ENCODE measurements at regions not wholly inside any gene's neighbourhood (a gene's known extent, or its start where the extent isn't known, plus 50 kb on each side); places are given as distances from the start of the nearest gene placed in this dataset.
"Not testable (repeated sequence)": the region's sequence is repeated elsewhere in the genome, so short reads cannot be mapped to it uniquely, and the experiment has no call there.

DNA sequence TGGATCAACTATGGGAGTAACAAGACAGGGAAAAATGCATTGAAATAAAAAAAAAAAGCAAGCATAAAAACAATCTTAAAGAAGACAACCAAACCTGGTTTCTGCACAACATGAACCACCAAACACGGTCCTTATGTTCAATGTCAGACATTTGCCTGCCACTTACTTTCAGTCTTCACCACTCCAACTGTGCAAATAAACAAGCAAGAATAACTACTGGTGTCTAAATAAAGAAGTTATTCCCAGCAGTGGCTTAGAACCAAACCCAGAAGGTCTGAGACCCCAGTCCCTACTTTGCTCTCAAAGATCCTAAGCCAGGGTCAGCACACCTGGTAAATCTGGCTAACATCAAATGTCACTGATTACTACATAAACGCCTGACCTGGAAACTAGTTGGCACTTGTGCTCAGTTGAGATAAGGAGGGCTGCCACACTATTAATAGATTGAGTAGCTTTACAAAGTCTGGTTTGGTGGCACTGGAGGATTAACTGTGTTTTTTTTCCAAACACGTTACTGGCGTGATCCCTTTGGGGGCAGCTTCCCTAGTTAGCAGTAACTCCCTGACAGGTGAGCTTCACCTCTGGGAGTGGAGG lies 62.7 kb upstream of the ABLIM1 start:
- no peak for ATAC-seq (ENCODE audit: low read depth)
- POLR2A ChIA-PET: no interaction called here
- Mint-ChIP-seq H3K9me3 (no peaks in the 10 kb centered on the region), H3K27me3 (peaks cover 2% of the 10 kb centered on the region), H3K36me3 (no peaks in the 10 kb centered on the region), H3K4me3 (no peak overlapping the region), H3K27ac (no peak overlapping the region), H3K4me1 (no peaks in the 10 kb centered on the region)
- no peak for DNase-seq

DNA sequence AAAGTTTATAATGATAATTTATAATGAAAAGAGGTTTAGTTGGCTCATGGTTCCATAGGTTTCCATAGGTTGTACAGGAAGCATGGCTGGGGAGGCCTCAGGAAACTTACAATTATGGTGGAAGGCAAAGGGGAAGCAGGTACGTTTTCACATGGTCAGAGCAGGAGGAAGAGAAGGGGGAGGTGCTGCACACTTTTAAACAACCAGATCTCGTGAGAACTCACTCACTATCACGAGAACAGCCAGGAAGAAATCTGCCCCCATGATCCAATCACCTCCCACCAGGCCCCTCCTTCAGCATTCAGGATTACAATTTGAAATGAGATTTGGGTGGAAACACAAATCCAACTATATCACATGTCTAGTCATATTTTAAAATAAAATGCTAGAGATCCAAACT lies 64.1 kb upstream of the ABLIM1 start:
- POLR2A ChIA-PET; H3K36me3 Mint-ChIP-seq; H3K4me3 Mint-ChIP-seq; DNase-seq; H3K4me1 Mint-ChIP-seq; H3K27ac Mint-ChIP-seq; H3K27me3 Mint-ChIP-seq; ATAC-seq (ENCODE audit: low read depth); H3K9me3 Mint-ChIP-seq: not testable (repeated sequence)

DNA sequence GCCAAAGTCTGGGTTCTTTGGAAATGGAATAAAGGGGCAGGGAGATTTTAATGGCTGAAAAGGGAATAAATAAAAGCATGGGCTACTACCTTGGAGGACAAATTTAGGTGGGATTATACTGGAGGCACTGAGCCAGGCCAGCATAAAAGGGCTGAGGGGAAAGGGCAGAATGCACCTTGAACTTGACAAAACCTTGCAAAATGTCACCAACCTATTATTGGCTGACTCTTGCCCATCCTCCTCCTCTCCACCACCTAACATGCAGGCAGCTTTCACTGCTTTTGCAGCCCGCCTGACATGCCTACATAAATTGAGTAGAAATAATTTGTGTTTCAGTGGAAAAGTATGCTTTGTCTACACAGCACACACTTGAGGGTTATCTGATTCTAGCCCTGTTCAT lies 65.3 kb upstream of the ABLIM1 start:
- POLR2A ChIA-PET: interaction anchor here (0.6 kb wide), 1 partner anchor 253 kb away, joined by 3 read pairs; no protein-coding TSS in a partner anchor
- H3K4me3 Mint-ChIP-seq: no peak overlapping the region

DNA sequence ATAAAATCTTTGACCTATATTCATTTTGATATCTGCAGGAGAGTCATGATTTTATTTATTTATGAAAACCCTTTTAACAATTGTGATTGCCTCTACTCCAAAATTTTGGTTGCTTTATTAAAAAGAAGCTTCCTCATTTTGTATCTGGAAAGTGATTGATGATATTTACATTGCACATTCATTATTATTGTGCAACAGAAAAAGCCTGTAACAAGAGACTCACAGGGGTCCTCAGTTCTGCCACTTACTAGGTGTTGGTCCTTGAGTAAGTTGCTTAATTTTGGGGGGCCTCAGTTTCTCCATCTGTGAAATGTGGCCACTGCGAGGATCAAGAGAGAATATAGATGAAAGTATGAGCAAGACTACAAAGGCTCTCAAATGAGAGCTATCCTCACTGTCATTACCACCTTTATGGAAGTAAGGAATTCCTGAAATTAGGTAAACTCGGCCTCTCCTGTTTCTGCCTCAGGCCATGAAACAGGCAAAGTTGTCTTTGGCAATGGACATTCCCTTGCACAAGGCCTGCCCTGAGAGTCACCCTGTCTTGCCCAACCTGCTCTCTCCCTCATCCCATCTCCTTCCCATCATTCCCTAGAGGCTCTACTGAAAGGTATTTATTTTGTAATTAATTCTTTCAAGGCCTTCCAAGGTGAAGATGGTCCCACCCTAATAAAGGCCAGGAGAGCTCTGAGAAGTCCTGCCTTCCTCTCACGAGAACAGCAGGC lies 66.1 kb upstream of the ABLIM1 start:
- POLR2A ChIA-PET: no interaction called here
- Mint-ChIP-seq H3K9me3 (no peaks in the 10 kb centered on the region), H3K4me3 (no peak overlapping the region), H3K27me3 (peaks cover 2% of the 10 kb centered on the region), H3K36me3 (no peaks in the 10 kb centered on the region), H3K27ac (no peak overlapping the region), H3K4me1 (no peaks in the 10 kb centered on the region)
- no peak for ATAC-seq (ENCODE audit: low read depth)
- DNase-seq: no peak

More for the DNA sequence above, 65.3 kb upstream of the ABLIM1 start:
- Mint-ChIP-seq H3K9me3 (no peaks in the 10 kb centered on the region), H3K27me3 (no peaks in the 10 kb centered on the region), H3K27ac (no peak overlapping the region), H3K4me1 (no peaks in the 10 kb centered on the region), H3K36me3 (no peaks in the 10 kb centered on the region)
- ATAC-seq (ENCODE audit: low read depth): no peak
- no peak for DNase-seq

DNA sequence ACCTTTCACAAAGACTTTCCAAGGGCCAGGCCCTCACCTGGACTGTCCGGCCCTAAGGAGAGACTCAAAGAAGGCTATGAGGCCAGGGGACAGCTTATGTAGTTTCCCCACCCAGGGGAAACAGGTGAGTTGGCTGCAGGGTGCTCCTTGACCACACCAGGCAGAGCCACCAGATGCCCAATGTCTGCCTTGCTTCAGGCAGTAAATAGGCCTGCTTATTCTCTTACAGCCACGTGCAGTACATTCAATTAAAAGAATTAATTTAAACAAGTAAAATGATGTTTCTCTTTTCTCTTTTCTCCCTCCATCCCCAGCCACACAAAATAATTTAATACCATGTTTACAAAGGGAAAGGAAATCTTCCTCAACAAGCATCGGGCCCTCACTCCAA lies 66.6 kb upstream of the ABLIM1 start:
- Mint-ChIP-seq H3K27ac (no peak overlapping the region), H3K36me3 (no peaks in the 10 kb centered on the region), H3K27me3 (peaks cover 2% of the 10 kb centered on the region), H3K9me3 (no peaks in the 10 kb centered on the region), H3K4me3 (no peak overlapping the region), H3K4me1 (no peaks in the 10 kb centered on the region)
- POLR2A ChIA-PET: no interaction called here
- no peak for ATAC-seq (ENCODE audit: low read depth)
- DNase-seq: no peak

DNA sequence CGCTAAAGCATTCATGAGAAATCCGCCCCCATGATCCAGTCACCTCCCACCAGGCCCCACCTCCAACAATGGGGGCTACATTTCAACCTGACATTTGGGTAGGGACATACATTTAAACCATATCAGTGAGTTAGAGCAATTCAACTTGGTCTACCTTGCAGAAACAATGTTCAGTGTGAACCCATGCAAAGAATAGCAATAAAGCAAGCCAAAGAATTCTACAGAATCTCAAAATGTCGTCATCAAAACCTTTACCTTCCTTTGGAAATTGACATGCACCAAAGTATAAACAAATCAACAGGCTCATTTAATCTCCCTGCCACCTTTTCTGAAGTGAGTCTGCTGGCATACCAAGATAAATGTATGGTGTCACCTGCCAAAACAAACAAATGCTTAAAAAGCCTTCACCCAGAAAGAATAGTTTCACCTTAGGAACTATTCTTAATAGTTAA lies 68.8 kb upstream of the ABLIM1 start:
- Mint-ChIP-seq H3K27ac (no peak overlapping the region), H3K9me3 (no peaks in the 10 kb centered on the region), H3K4me3 (no peak overlapping the region), H3K36me3 (no peaks in the 10 kb centered on the region), H3K27me3 (peaks cover 2% of the 10 kb centered on the region), H3K4me1 (no peaks in the 10 kb centered on the region)
- POLR2A ChIA-PET: no interaction called here
- ATAC-seq (ENCODE audit: low read depth) (no peak), DNase-seq (no peak)

DNA sequence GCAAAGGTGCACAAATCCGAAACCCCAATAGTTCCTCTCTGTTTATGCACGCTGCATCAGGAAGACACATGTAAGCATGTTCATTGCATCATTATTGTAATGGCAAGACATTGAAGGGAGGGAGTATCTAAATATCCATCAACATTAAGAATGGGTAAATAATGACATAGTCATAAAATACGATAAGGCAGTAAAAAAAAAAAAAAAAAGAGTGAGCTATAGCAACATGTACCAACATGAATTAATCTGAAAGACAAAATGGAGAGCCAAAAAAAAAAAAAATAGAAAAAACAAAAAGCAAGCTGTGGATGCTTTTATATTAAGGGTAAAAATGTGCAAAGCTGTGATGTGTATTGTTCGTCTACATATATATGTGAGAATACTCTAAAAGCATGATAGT lies 70.2 kb upstream of the ABLIM1 start:
- Mint-ChIP-seq H3K27ac (no peak overlapping the region), H3K36me3 (no peaks in the 10 kb centered on the region), H3K27me3 (peaks cover 6% of the 10 kb centered on the region), H3K4me3 (no peak overlapping the region), H3K9me3 (no peaks in the 10 kb centered on the region), H3K4me1 (no peaks in the 10 kb centered on the region)
- no peak for DNase-seq
- POLR2A ChIA-PET: interaction anchor here (0.7 kb wide), 1 partner anchor 1934 kb away, joined by 6 read pairs; no protein-coding TSS in a partner anchor
- ATAC-seq (ENCODE audit: low read depth): no peak

DNA sequence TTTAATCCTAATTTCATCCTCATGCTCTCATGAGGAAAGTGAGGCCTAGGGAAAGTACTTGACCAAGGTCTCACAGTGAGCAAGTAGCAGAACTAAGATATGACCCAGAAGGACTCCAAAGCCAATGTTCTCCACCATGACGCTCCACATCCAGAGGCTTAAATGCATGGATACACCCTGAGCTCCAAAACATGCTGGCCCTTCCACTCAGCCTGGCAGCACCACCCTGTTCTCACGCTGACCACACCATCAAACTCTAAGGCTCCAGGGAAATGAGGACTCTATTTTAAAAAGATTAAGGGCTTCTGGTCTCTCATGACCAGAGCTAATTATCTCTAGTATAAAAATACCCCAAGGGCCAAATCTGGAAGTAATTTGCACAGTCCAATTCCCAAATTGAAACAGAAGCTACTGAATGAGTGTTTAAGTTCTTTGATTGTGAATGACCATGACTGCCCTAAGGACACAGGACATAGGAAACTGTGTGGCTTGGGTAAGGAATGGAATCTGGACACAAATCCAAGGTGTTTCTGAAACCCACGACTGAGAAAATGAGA lies 71.1 kb upstream of the ABLIM1 start:
- ATAC-seq (ENCODE audit: low read depth) (no peak), DNase-seq (no peak)
- no peaks in the 10 kb centered on the region for H3K4me1 Mint-ChIP-seq
- peaks cover 6% of the 10 kb centered on the region for H3K27me3 Mint-ChIP-seq
- no peaks in the 10 kb centered on the region for H3K36me3 Mint-ChIP-seq
- no peak overlapping the region for H3K27ac Mint-ChIP-seq
- no peaks in the 10 kb centered on the region for H3K9me3 Mint-ChIP-seq
- no peak overlapping the region for H3K4me3 Mint-ChIP-seq
- POLR2A ChIA-PET: no interaction called here

DNA sequence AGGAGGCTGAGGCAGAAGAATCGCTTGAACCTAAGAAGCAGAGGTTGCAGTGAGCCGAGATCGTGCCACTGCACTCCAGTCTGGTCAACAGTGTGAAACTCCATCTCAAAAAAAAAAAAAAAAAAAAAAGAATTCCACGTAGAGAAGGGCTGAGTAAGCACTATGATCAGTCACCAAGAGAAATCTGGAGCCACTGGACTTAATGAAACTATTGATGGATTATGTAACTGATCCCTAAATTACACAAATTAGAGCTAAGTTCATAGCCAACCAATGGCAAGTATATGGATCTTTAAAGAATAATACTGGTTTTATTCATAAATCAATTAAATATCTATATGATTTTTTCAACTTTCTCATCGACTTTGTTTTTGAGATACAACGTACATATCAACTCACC lies 72.2 kb upstream of the ABLIM1 start:
- Mint-ChIP-seq H3K9me3 (no peaks in the 10 kb centered on the region), H3K4me3 (no peak overlapping the region), H3K36me3 (no peaks in the 10 kb centered on the region), H3K27me3 (peaks cover 6% of the 10 kb centered on the region), H3K4me1 (no peaks in the 10 kb centered on the region), H3K27ac (no peak overlapping the region)
- POLR2A ChIA-PET: no interaction called here
- no peak for ATAC-seq (ENCODE audit: low read depth)
- no peak for DNase-seq

DNA sequence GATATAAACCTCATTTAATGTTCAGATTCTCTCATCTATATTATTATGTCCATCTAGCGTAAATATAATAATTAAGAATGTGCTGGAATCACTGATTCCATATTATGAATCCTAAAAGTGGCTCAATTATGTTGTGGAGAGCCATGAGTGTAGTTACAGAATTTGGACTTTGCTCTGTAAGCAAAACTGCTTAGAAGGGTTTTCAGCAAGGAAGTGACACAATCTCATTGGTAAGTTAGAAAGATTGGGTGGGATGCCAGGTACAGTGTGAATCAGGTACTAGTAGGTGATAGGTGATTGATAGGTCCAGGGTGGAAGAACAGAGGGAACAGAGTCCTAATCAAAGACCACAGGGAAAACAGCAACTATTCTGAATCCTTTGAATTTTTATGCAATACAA lies 74.9 kb upstream of the ABLIM1 start:
- Mint-ChIP-seq H3K9me3 (no peaks in the 10 kb centered on the region), H3K4me3 (no peak overlapping the region), H3K27ac (no peak overlapping the region), H3K36me3 (no peaks in the 10 kb centered on the region), H3K4me1 (no peaks in the 10 kb centered on the region), H3K27me3 (peaks cover 6% of the 10 kb centered on the region)
- ATAC-seq (ENCODE audit: low read depth) (no peak), DNase-seq (no peak)
- POLR2A ChIA-PET: no interaction called here

DNA sequence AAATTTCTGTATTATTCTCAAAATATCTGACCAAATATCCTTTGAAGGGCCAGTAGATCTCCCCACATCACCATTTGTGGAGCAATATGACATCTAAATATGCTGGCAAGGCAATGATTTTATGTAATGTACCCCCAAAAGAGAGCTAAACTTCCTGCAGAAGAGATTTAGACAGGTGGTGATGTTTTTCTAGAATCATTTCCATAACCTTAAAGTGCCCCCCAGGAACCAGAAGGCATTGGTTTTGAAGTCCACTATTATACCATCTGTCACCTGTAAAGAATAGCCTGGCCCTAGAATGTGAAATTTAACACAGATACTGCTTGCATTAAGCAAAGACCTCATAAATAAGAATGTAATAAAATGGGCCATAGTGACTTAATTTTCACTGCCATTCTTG lies 77.9 kb upstream of the ABLIM1 start:
- no peak for ATAC-seq (ENCODE audit: low read depth)
- H3K27me3 Mint-ChIP-seq: peaks cover 13% of the 10 kb centered on the region
- DNase-seq: no peak
- H3K4me3 Mint-ChIP-seq: no peak overlapping the region
- no peaks in the 10 kb centered on the region for H3K36me3 Mint-ChIP-seq
- no peak overlapping the region for H3K27ac Mint-ChIP-seq
- H3K9me3 Mint-ChIP-seq: no peaks in the 10 kb centered on the region
- POLR2A ChIA-PET: no interaction called here
- no peaks in the 10 kb centered on the region for H3K4me1 Mint-ChIP-seq

DNA sequence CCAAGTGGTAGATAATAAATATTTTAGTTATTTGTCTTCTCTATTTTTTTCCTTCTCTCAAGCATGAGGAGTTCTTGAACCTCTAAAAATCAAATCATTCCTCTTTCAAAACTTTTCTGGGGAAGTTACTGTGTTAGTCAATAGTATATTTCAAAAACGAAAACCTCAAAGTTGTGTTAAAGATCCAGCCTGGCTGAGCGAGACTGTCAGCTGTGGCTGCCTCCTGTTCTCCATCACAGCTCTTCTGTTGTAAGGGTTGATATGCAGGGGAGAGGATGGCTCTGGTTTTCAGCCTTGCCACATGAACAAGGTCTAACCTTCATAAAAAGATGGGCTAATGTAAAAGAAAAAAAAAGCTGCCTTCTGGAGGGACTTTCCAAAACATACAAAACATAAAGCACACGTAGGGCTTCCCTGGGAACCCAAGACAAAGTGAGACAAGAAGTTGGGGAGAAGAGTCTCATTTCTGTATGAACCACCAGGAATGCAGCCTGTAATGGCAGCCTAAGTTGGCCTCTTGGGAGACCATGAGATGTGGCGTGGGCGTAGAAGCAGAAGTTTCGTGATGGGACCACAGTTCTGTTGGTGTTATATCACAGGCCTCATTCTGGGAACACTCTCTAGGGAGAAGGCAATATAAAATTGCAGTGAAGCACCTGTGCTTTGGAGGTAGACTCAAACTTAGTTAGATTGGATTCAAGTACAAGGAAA lies 77.9 kb upstream of the FHIP2A start:
- Mint-ChIP-seq H3K27ac (no peak overlapping the region), H3K36me3 (no peaks in the 10 kb centered on the region), H3K4me1 (no peaks in the 10 kb centered on the region), H3K9me3 (no peaks in the 10 kb centered on the region), H3K4me3 (no peak overlapping the region), H3K27me3 (peaks cover 31% of the 10 kb centered on the region)
- DNase-seq (no peak), ATAC-seq (ENCODE audit: low read depth) (no peak)
- POLR2A ChIA-PET: no interaction called here

DNA sequence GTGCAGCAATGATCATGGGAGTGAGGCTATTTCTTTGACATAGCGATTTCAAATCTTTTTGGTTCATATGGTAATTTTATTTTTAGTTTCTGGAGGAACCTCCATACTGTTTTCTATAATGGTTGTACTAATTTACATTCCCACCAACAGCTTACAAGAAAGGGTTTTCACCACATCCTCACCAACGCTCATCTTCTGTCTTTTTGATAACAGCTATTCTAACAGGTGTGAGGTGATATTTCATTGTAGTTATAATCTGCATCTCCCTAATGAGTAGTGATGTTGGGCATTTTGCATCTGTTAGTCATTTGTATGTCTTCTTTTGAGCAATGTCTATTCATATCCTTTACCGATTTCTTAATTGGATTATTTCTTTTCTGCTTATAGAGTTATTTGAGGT lies 75.0 kb upstream of the FHIP2A start:
- POLR2A ChIA-PET: no interaction called here
- ATAC-seq (ENCODE audit: low read depth): no peak
- no peak overlapping the region for H3K27ac Mint-ChIP-seq
- no peaks in the 10 kb centered on the region for H3K36me3 Mint-ChIP-seq
- H3K27me3 Mint-ChIP-seq: peaks cover 46% of the 10 kb centered on the region
- DNase-seq: no peak
- no peaks in the 10 kb centered on the region for H3K9me3 Mint-ChIP-seq
- no peak overlapping the region for H3K4me3 Mint-ChIP-seq
- H3K4me1 Mint-ChIP-seq: no peaks in the 10 kb centered on the region

DNA sequence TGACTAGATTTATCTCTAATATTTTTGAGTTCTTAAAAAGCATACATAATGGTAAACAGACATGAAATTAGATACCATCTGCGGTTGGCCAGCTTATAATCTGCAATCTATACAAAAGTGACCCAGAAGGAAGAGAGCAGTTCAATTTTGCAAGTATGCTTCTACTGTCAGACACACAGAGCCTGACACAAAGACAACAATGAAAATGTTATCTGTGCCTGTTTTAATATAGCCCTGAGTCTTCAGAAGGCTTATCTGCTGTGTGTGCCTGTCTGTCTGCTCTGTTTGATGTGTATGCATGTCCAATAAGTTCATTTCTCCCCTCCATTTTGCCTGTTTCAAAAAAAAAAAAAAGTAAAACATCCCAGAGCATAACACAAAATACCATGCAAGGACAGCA lies 73.3 kb upstream of the FHIP2A start:
- ATAC-seq (ENCODE audit: low read depth) (no peak), DNase-seq (no peak)
- H3K4me1 Mint-ChIP-seq: no peaks in the 10 kb centered on the region
- no peak overlapping the region for H3K27ac Mint-ChIP-seq
- H3K27me3 Mint-ChIP-seq: peaks cover 40% of the 10 kb centered on the region
- H3K4me3 Mint-ChIP-seq: no peak overlapping the region
- H3K9me3 Mint-ChIP-seq: peaks cover 2% of the 10 kb centered on the region
- POLR2A ChIA-PET: no interaction called here
- H3K36me3 Mint-ChIP-seq: no peaks in the 10 kb centered on the region

Measured in activated naive CD8-positive, alpha-beta T cell treated with anti-CD3 and anti-CD28 coated beads, Interleukin-2, amount 10 ng/mL, durations not matched to agents 7 days and 5 days (primary cell).